PFSK-1 (cell line): ENCODE measurements at regions not wholly inside any gene's neighbourhood (a gene's known extent, or its start where the extent isn't known, plus 50 kb on each side); places are given as distances from the start of the nearest gene placed in this dataset.

Experiments used
- FOXP2 ChIP-seq: optimal IDR thresholded peaks from 2 replicates; pipeline ENCODE3; 2011; ENCODE audit warnings: borderline replicate concordance, control low read depth, inconsistent platforms; ENCODE audit not compliant: insufficient read depth; ENCODE audit errors: extremely low read length, extremely low read depth
- POLR2AphosphoS5 ChIP-seq: IDR thresholded peaks from 2 replicates; pipeline ENCODE4 v1.6.1; 2012; ENCODE audit warnings: low read depth, mild to moderate bottlenecking, control low read depth, low read length, moderate library complexity
- REST ChIP-seq, 2 experiments: IDR thresholded peaks; 2 replicates each; pipeline versions ENCODE4 v1.6.1 to v1.8.0; 2011 to 2012; ENCODE audit warnings: low read depth in 2 of 2, low read length in 2 of 2, control low read depth in 1 of 2, inconsistent platforms in 1 of 2, mild to moderate bottlenecking in 1 of 2, moderate library complexity in 1 of 2; ENCODE audit not compliant: insufficient read depth in 1 of 2
- SIN3A ChIP-seq: IDR thresholded peaks from 2 replicates; pipeline ENCODE4 v1.6.1; 2012; ENCODE audit warnings: mild to moderate bottlenecking, low read length, moderate library complexity, borderline replicate concordance; ENCODE audit not compliant: insufficient read depth
- TAF1 ChIP-seq: IDR thresholded peaks from 2 replicates; pipeline ENCODE4 v1.6.1; 2012; ENCODE audit warnings: low read length, control low read depth, borderline replicate concordance; ENCODE audit not compliant: insufficient read depth

GRCh38 chr1:101302831-101303511 is 66.2 kb downstream of the S1PR1 start:
- TF ChIP-seq POLR2AphosphoS5: no peak
- TF ChIP-seq SIN3A: no peak
- no peak for TF ChIP-seq FOXP2
- no peak for TF ChIP-seq TAF1
- TF ChIP-seq REST (IDR thresholded peaks at IDR 0.05; ENCODE audit: insufficient read depth in 1 of 2, low read depth in 2 of 2, low read length in 2 of 2): no peak

GRCh38 chr1:101307985-101308689 is 71.3 kb downstream of the S1PR1 start:
- TF ChIP-seq FOXP2 (no peak), REST (IDR thresholded peaks at IDR 0.05; ENCODE audit: insufficient read depth in 1 of 2, low read depth in 2 of 2, low read length in 2 of 2) (no peak), POLR2AphosphoS5 (no peak), SIN3A (no peak), TAF1 (no peak)

GRCh38 chr1:101308935-101309333 is 72.1 kb downstream of the S1PR1 start:
- no peak for TF ChIP-seq TAF1
- no peak for TF ChIP-seq FOXP2
- TF ChIP-seq SIN3A: no peak
- no peak for TF ChIP-seq POLR2AphosphoS5
- TF ChIP-seq REST (IDR thresholded peaks at IDR 0.05; ENCODE audit: insufficient read depth in 1 of 2, low read depth in 2 of 2, low read length in 2 of 2): no peak

GRCh38 chr1:101309334-101310311 is 72.8 kb downstream of the S1PR1 start:
- TF ChIP-seq FOXP2 (no peak), SIN3A (no peak), POLR2AphosphoS5 (no peak), TAF1 (no peak), REST (IDR thresholded peaks at IDR 0.05; ENCODE audit: insufficient read depth in 1 of 2, low read depth in 2 of 2, low read length in 2 of 2) (no peak)
